Fibroblast of mammary gland (primary cell): ENCODE measurements at regions not wholly inside any gene's neighbourhood (a gene's known extent, or its start where the extent isn't known, plus 50 kb on each side); places are given as distances from the start of the nearest gene placed in this dataset.
"Not testable (repeated sequence)": the region's sequence is repeated elsewhere in the genome, so short reads cannot be mapped to it uniquely, and the experiment has no call there.

Experiments used
- DNase-seq: peaks from one replicate; pipeline ENCODE4 v3.0.0-alpha.2; 2010; ENCODE audit warnings: low read depth
- H3K4me3 ChIP-seq: 2 replicates; pipeline ENCODE4 v1.5.1; 2011; ENCODE audit warnings: low read depth, mild to moderate bottlenecking, low read length, moderate library complexity; ENCODE audit not compliant: control insufficient read depth
- TF ChIP-seq, protein P1 (sequence below): conservative IDR thresholded peaks from 2 replicates; pipeline ENCODE4 v1.5.1; 2011; ENCODE audit warnings: low read depth, low read length, inconsistent platforms; ENCODE audit not compliant: control insufficient read depth, insufficient read depth

DNA sequence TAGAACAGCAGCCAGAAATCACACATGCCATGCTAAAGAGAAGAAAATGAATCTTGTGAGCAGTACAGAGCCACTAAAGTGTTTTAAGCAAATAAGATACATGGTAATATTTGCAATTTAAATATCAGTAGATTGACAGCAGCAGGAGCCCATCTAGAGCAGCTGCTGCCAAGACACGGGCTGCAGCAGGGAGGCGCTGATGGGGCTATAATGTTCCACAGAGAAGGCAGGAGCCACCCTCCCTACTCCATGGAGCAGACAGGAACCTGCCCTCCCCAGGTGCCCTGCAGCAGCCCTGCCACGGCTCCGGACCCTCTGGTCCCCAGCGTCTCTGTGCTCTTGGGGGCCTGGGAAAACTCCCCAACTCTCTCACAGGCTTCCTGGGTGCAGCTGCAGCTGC lies 224.1 kb upstream of the ISL1 start:
- DNase-seq: no peak
- no peak overlapping the region for H3K4me3 ChIP-seq
- TF ChIP-seq, protein P1, sequence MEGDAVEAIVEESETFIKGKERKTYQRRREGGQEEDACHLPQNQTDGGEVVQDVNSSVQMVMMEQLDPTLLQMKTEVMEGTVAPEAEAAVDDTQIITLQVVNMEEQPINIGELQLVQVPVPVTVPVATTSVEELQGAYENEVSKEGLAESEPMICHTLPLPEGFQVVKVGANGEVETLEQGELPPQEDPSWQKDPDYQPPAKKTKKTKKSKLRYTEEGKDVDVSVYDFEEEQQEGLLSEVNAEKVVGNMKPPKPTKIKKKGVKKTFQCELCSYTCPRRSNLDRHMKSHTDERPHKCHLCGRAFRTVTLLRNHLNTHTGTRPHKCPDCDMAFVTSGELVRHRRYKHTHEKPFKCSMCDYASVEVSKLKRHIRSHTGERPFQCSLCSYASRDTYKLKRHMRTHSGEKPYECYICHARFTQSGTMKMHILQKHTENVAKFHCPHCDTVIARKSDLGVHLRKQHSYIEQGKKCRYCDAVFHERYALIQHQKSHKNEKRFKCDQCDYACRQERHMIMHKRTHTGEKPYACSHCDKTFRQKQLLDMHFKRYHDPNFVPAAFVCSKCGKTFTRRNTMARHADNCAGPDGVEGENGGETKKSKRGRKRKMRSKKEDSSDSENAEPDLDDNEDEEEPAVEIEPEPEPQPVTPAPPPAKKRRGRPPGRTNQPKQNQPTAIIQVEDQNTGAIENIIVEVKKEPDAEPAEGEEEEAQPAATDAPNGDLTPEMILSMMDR: no peak

DNA sequence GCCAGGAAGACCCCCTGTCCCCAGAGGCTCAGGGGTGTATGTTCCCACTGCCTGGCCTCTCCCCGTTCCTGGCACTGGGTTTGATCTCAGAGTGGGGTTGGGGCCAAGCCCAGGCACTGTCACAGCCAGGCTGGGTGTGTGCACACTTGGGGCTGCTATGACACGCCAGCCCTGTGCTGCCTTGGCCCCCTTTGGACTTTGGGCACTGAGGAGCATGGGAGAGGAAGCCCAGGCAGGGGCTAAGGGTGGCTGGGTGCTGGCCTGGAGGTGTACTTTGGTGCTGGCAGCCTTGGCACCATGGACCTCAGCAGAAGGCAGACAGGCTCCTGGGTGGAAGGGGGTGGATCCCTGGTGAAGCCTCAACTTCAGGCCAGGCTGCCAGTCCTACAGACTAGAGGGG lies 223.6 kb upstream of the ISL1 start:
- TF ChIP-seq, protein P1: no peak
- DNase-seq: no peak
- H3K4me3 ChIP-seq: no peak overlapping the region

DNA sequence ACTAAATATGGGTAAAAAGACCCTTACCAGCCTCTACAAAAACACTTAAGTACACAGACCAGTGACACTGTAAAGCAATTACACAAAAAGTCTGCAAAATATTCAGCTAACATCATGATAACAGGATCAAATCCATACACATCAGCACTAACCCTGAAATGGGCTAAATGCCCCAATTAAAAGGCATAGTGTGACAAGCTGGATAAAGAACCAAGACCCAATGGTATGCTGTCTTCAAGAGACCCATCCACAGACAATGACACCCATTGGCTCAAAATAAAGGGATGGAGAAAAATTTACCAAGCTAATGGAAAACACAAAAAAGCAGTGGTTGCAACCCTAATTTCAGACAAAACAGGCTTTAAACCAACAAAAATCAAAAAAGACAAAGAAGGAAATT lies 221.0 kb upstream of the ISL1 start:
- TF ChIP-seq, protein P1: no peak
- no peak overlapping the region for H3K4me3 ChIP-seq
- DNase-seq: no peak

DNA sequence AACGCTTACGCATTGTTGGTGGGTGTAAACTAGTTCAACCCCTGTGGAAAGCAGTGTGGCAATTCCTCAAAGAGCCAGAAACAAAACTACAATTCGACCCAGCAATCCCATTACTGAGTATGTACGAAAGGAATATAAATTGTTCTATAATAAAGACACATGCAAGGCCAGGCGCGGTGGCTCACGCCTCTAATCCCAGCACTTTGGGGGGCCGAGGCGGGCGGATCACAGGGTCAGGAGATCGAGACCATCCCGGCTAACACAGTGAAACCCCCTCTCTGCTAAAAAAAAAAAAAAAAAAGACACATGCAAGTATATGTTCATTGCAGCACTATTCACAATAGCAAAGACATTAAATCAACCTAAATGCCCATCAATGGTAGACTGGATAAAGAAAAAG lies 217.6 kb upstream of the ISL1 start:
- not testable (repeated sequence) for DNase-seq, H3K4me3 ChIP-seq

DNA sequence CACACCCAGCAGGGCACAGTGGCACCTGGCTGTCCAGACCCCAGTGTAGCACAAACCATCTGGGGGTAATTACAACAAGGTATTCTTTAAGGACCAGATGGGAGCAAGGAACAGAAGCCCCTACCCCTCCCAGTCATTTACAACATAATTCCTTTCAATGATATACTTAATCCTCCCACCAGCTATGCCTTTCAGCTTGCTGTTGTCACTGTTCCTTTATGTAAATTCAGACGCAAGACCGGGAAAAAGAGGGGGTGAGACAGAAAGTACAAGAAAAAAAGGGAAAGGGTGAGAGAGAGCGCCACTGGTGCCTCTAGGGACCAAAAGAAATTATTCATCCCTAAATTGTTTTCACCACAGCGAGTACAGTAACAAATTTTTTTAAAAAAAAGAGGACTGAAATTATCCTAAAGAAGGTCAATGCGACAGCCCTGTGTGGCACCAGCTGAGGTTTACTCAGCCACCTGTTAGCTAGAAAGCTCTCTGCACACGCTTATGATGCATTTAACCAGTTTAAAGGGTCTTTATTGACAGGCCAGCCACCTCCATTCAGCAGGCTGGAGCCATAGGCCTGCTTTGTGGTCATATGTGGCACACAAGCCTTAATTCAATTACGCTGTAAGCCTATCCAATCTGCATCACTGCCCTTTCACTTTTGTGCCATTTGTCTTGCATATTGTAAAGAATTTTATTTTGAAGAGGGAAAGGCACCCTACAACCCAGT lies 210.2 kb upstream of the ISL1 start:
- no peak overlapping the region for H3K4me3 ChIP-seq

DNA sequence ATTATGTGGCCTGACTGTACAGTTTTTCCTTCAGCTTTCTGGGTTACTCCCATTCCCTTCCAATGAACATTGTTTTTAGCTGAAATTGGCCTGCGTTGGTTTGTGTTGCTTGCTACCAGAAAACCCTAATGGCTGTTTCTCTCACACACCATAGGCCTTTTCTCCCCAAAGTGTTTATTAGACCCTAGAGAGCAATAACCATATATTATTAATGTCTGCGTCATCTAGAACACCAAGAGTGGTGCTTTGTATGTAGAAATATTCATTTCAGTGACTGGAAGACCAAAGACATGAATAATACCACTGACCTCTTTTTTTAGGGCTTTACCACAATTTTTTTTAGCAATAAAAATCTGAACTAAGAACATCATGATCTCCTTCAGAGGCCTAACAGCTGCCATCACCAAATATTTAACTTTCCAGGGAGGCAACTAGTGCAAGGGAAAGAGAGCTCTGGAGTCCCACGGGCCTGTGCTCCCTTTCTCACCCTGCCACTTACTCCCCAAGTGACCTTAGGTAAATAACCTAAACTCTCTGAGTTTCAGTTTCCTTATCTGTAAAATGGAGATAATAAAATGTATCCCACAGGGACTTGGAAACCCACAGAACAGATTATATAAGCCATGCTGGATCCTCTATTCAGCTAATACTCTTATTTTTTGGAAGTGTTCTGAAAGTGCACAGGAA lies 201.9 kb upstream of the ISL1 start:
- H3K4me3 ChIP-seq: no peak overlapping the region
- DNase-seq: no peak
- TF ChIP-seq, protein P1: no peak

More for the DNA sequence above, 210.2 kb upstream of the ISL1 start:
- TF ChIP-seq, protein P1: no peak
- DNase-seq: no peak

DNA sequence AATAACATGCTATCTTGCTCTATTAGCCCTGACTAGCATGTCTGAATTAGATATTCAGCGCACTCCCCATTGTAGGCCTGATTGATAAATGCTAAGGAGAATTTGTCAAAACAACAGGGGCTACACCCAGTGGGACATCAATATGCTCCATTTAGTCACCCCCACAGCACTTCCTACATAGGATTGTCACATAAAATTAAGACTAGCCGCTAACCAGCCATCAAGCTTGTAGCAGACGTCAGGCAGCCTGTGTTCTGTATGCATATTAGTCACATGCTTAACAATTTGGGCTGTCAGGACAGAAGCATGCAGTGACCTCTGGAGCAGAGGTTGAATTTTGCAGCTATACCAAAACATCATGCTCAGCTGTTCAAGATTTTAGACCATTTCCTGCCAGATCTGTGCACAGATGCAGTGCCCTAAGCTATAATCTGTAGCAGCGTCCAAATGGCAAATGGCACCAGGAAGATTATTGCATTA lies 197.4 kb upstream of the ISL1 start:
- H3K4me3 ChIP-seq: no peak overlapping the region
- no peak for DNase-seq
- TF ChIP-seq, protein P1: no peak
